Omental fat pad (tissue), 3 donors: ENCODE measurements at regions not wholly inside any gene's neighbourhood (a gene's known extent, or its start where the extent isn't known, plus 50 kb on each side); places are given as distances from the start of the nearest gene placed in this dataset.
"Not testable (repeated sequence)": the region's sequence is repeated elsewhere in the genome, so short reads cannot be mapped to it uniquely, and the experiment has no call there.

ENCODE experiments used
- ATAC-seq: fragments of 150-250 bp; one replicate; pipeline ENCODE4 v1.9.1; 2016; ENCODE audit warnings: mild to moderate bottlenecking, moderate library complexity; ENCODE audit not compliant: low FRiP score
- DNase-seq: peaks from one replicate; pipeline ENCODE4 v3.0.0-alpha.2; 2019; ENCODE audit warnings: low spot score
- TF ChIP-seq, protein P1 (sequence below), 3 donors: fragments of 450-650 bp; IDR thresholded peaks; one replicate each; pipeline ENCODE4 v1.5.1; 2016 to 2017; ENCODE audit warnings: antibody characterized with exemption in 3 of 3, mild to moderate bottlenecking in 3 of 3, moderate library complexity in 2 of 3

DNA sequence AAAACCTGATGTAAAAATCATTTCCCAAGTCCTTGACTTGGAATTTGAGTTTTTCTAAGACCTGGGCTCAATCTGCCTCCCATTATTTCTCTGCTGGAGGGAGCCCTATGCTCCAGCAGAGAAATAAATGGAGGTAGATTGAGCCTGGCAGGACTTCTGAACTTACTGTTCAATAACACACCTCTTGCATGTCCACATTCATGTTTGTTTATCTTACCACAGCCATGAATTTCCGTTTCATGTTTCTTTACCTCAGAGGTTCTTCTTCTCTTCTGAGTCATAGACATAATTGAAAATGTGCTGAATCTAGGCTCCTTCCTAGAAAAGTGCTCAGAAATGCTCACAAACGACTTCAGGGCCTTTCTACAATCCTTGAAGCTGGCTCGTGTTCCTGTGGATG is 170.8 kb downstream of the PMAIP1 start:
- ATAC-seq (no peak), DNase-seq (no peak)
- TF ChIP-seq, protein P1, sequence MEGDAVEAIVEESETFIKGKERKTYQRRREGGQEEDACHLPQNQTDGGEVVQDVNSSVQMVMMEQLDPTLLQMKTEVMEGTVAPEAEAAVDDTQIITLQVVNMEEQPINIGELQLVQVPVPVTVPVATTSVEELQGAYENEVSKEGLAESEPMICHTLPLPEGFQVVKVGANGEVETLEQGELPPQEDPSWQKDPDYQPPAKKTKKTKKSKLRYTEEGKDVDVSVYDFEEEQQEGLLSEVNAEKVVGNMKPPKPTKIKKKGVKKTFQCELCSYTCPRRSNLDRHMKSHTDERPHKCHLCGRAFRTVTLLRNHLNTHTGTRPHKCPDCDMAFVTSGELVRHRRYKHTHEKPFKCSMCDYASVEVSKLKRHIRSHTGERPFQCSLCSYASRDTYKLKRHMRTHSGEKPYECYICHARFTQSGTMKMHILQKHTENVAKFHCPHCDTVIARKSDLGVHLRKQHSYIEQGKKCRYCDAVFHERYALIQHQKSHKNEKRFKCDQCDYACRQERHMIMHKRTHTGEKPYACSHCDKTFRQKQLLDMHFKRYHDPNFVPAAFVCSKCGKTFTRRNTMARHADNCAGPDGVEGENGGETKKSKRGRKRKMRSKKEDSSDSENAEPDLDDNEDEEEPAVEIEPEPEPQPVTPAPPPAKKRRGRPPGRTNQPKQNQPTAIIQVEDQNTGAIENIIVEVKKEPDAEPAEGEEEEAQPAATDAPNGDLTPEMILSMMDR (IDR thresholded peaks at IDR 0.05), result no peak

DNA sequence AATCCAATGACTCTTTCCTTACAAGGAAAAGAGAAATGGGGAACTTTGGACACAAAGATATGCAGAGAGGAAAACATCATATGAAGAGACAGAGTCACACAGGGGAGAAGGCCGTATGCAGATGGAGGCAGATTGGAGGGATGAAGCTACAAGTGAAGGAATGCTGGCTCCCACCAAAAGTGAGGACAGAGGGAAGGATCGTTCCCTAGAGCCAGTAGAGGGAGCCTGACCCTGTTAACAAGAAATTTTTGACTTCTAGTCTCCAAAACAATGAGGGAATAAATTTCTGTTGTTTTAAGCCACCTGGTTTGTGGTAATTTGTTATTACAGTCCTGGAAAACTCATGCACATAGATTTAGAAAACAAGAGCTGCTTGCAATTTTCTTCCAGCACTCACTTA is 169.3 kb downstream of the PMAIP1 start:
- DNase-seq (no peak), ATAC-seq (no peak)
- TF ChIP-seq, protein P1 (IDR thresholded peaks at IDR 0.05), result no peak

DNA sequence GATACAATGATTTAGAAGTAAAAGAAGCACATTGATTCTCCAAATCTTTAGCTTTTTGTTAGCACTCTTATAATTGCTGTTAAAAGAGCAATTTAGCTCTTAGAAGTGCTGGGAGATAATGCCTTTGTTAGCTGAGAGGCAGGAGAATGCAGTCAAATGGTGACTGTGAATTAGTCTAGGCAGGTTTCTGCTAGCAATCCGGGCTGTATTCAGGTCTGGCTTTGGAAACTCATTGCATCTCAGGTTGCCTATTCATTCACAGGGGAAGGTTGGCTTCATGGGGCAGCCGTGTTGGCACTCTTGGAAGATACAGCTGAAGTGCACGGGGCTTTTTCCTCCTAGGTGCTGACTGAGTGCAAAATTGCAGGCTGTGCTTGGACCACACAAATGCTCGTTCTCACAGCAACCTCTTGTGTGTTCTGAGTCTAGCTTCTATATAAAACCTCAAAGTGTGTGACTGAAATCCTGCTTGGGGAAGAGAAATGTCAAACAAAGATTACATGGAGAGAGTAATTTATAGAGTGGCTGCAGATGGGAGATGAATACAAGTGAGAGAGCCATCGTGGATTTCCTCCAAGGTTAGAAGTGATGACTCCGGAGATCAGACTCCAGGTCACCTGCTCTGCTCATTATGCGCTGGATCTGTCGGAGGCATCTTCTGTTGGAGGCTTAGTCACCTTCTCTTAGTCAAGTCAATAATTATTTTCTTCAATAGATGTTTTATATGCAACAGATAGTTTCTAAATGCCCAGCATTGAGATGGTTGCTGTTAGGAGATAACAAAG is 167.8 kb downstream of the PMAIP1 start:
- DNase-seq, result no peak
- ATAC-seq, result no peak
- TF ChIP-seq, protein P1 (IDR thresholded peaks at IDR 0.05), result no peak

DNA sequence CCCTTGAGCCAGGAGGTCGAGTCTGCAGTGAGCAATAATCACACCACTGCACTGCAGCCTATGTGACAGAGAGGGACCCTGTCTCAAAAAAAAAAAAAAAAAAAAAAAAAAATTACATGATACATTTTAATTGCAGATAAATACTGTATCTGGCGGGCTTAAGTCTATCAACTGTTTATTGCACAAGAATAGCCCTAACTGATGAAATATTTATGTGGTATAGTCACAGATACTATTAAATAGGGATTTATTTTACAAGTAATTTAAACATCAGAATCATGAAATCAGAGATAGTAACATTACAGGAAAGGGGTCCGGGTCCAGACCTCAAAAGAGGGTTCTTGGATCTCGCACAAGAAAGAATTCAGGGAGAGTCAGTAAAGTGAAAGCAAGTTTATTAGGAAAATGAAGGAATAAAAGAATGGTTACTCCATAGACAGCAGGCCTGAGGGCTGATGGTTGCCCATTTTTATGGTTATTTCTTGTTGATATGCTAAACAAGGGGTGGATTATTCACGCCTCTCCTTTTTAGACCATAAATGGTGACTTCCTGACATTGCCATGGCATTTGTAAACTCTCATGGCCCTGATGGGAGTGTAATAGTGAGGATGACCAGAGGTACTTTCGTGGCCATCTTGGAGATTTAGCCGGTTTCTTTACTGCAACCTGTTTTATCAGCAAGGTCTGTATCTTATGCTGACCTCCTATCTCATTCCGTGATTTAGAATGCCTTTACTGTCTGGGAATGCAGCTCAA is 166.6 kb downstream of the PMAIP1 start:
- TF ChIP-seq, protein P1 (IDR thresholded peaks at IDR 0.05), result no peak
- no peak for ATAC-seq
- no peak for DNase-seq

DNA sequence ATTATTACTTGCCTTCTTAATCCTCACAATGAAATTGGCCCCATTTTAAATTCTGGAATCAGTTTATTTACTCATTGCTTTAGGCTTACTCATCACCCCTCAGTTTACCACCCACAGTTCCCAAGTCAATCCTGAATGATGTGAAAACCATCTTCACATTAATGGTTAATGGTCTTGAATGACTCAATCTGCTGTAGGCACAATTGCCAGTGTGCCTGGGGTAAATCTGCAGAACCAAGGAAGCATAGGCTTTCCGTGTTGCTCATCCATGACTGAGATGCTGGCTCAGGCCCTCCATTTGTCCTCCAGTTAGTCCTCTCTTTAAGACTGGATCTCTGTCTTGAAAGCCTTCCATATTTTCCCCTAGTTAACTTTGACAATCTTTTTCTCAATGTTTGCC is 164.5 kb downstream of the PMAIP1 start:
- no peak for ATAC-seq
- TF ChIP-seq, protein P1 (IDR thresholded peaks at IDR 0.05), result no peak
- no peak for DNase-seq

DNA sequence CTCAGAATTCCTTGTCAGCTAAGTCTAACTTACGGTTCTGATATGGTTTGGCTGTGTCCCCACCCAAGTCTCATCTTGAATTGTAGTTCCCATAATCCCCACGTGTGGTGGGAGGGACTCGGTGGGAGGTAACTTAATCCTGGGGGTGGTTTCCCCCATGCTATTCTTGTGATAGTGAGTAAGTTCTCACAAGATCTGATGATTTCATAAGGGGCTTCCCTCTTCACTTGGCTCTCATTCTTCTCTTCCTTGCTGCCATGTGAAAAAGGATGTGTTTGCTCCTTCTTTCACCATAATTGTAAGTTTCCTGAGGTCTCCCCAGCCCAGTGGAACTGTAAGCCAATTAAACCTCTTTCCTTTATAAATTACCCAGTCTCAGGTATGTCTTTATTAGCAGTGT is 163.0 kb downstream of the PMAIP1 start:
- ATAC-seq, DNase-seq: not testable (repeated sequence)

DNA sequence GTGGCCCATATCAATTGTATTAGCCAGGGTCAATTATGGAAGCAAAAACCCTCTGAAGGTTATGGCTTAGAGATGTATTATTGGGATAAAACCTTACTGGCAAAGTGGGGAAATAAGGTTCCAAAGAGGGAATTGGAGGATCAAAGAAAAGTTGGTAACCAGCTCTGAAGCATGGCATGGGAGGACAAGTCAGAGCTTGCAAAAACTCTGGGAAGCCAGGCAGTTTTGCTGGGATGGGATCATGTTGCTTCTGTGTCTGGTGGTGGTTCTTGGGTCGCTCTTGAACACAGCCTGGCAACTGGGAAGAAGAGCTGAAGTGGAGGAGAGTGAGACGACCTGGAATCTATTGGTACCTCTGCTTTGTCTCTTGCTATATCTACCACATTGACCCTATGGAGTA is 162.6 kb downstream of the PMAIP1 start:
- TF ChIP-seq, protein P1 (IDR thresholded peaks at IDR 0.05), result no peak
- no peak for ATAC-seq
- DNase-seq, result no peak
